ENCODE measurements at regions not wholly inside any gene's neighbourhood (a gene's known extent, or its start where the extent isn't known, plus 50 kb on each side); places are given as distances from the start of the nearest gene placed in this dataset.
"Not testable (repeated sequence)": the region's sequence is repeated elsewhere in the genome, so short reads cannot be mapped to it uniquely, and the experiment has no call there.

DNA sequence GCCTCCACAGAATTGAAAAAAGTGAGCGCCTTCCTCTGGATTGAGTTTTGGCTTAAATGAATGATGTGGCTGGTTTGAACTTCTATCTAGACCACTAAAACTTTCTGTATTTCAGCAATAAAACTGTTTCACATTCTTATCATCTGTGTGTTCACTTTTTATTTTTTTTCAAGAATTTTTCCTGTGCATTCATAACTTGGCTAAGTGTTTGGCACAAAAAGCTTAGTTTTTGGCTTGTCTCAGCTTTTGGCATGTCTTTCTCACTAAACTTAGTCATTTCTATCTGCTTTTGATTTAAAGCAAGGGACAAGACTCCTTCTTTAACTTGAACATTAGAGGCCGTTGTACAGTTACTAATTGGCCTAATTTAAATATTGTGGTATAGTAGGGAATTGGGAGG lies 1015.1 kb downstream of the EPHA7 start:
- no peaks in the 10 kb centered on the region for H3K4me1 Mint-ChIP-seq
- H3K36me3 Mint-ChIP-seq = no peaks in the 10 kb centered on the region
- H3K27ac Mint-ChIP-seq = no peak overlapping the region
- peaks cover 2% of the 10 kb centered on the region for H3K9me3 Mint-ChIP-seq (ENCODE audit: low read depth)
- no peak for ATAC-seq
- no peaks in the 10 kb centered on the region for H3K27me3 Mint-ChIP-seq
- CTCF ChIA-PET = no interaction called here
- H3K4me3 Mint-ChIP-seq = no peak overlapping the region
- DNase-seq = no peak

DNA sequence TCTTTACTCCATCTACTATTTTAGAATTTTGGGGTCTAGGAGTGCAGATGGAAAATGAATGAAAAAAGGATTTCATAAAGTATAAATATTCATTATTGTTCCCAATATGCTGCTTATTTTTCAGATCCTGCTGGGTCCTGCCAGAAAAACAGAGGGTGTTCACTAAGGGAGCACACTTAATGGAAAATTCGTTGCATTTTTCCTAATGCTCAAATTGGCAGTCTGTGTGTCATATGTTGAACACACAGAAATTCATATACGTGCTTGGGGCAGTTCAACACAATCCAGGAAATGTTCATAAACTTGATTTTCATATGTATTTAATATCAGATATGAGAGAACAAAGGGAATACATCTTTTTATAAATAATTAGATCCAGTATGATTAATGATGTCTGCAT lies 1019.4 kb downstream of the EPHA7 start:
- CTCF ChIA-PET = no interaction called here
- ATAC-seq = no peak
- Mint-ChIP-seq H3K4me3 (no peak overlapping the region), H3K4me1 (no peaks in the 10 kb centered on the region), H3K9me3 (ENCODE audit: low read depth) (peaks cover 2% of the 10 kb centered on the region), H3K36me3 (no peaks in the 10 kb centered on the region), H3K27me3 (no peaks in the 10 kb centered on the region), H3K27ac (no peak overlapping the region)
- DNase-seq = no peak

DNA sequence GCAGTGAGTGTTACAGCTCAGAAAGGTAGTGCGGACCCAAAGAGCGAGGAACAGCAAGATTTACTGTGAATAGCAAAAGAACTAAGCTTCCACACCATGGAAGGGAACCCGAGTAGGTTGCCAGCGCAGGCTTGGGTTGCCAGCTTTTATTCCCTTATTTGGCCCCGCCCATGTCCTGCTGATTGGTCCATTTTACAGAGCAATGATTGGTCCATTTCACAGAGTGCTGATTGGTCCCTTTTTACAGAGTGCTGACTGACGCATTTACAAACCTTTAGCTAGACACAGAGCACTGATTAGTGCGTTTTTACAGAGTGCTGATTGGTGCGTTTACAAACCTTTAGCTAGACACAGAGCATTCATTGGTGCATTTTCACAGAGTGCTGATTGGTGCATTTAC lies 1030.7 kb downstream of the EPHA7 start:
- DNase-seq; H3K4me3 Mint-ChIP-seq; H3K9me3 Mint-ChIP-seq (ENCODE audit: low read depth); H3K27ac Mint-ChIP-seq; H3K4me1 Mint-ChIP-seq; ATAC-seq; H3K27me3 Mint-ChIP-seq; CTCF ChIA-PET; H3K36me3 Mint-ChIP-seq: not testable (repeated sequence)

DNA sequence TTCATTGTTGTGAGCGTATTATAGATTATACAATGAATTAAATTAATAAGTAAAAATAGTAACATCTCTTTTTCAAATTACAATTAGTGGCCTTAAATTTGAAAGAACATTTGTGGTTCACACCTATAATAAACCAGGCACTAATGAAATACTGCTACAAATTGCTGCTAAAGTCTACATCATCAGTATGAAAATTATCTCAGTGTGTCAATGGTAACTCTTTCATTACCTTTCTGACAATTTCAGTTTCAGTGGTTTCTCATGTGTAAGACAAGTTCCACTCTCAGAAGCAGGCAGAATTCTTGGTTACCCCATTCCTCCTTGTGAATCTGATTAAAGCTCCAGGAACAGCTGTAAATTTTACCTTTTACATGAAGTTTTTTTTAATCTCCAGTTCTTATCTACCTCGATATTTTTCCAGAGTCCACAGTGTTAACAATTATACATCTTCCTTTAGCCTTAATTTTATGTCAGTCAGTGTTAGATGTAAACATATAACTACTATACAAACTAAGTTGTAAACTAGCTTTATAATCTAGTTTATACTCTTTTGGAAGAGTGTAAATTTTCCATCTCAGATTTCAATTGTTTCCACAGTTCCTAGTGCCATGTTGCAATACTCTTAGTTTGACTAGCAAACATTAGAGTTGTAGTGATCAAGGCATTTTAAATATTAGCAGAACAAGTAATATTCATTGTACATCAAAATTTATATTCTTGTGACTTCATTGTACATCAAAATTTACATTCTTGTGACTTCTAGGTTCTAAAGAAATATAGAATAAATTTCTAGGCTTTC lies 1038.4 kb downstream of the EPHA7 start:
- Mint-ChIP-seq H3K4me3 (no peak overlapping the region), H3K27ac (no peak overlapping the region), H3K27me3 (no peaks in the 10 kb centered on the region), H3K4me1 (no peaks in the 10 kb centered on the region), H3K36me3 (no peaks in the 10 kb centered on the region), H3K9me3 (ENCODE audit: low read depth) (no peaks in the 10 kb centered on the region)
- ATAC-seq (no peak), DNase-seq (no peak)
- CTCF ChIA-PET = no interaction called here

DNA sequence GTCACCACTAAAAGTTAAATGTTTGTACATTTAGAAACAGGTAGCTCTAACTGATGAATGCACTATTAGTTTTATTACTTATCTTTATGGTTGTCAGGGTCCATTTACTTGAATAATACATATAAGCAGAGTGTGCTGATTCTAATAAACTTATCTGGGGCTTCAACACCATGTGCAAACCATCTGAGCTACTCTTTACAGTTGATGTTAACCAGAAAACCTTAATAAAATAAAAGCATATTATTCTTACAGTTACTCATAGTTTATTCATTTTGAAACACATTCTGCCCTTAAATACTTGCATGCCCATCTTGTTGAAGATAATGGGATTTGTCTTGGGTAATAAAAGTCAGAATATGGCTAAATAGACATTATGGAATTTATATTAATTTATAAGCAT lies 1042.2 kb downstream of the EPHA7 start:
- DNase-seq (no peak), ATAC-seq (no peak)
- H3K36me3 Mint-ChIP-seq = no peaks in the 10 kb centered on the region
- peaks cover 3% of the 10 kb centered on the region for H3K9me3 Mint-ChIP-seq (ENCODE audit: low read depth)
- no peak overlapping the region for H3K4me3 Mint-ChIP-seq
- no peaks in the 10 kb centered on the region for H3K27me3 Mint-ChIP-seq
- no peaks in the 10 kb centered on the region for H3K4me1 Mint-ChIP-seq
- no peak overlapping the region for H3K27ac Mint-ChIP-seq
- CTCF ChIA-PET = no interaction called here

DNA sequence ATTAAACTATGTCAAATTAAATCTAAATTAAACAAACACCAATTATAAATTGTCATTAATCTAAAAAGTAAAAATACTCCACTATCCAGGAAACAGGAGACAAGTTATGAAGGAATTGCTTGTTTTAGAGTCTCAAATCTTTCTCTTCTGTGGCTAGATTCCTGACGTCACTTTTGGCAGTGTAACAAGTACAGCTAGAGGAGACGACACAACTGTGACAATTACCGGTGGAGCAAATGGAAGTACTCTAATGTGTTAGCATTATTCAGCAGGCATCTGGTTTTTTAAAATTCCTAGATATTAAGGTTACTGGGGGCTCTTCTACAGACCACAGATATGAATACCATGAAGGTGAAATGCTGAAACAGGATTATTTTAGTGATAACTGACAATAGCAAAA lies 1042.7 kb downstream of the EPHA7 start:
- DNase-seq (no peak), ATAC-seq (no peak)
- H3K36me3 Mint-ChIP-seq = no peaks in the 10 kb centered on the region
- CTCF ChIA-PET = no interaction called here
- H3K9me3 Mint-ChIP-seq (ENCODE audit: low read depth) = peaks cover 3% of the 10 kb centered on the region
- H3K27me3 Mint-ChIP-seq = no peaks in the 10 kb centered on the region
- no peak overlapping the region for H3K27ac Mint-ChIP-seq
- H3K4me3 Mint-ChIP-seq = no peak overlapping the region
- H3K4me1 Mint-ChIP-seq = no peaks in the 10 kb centered on the region

DNA sequence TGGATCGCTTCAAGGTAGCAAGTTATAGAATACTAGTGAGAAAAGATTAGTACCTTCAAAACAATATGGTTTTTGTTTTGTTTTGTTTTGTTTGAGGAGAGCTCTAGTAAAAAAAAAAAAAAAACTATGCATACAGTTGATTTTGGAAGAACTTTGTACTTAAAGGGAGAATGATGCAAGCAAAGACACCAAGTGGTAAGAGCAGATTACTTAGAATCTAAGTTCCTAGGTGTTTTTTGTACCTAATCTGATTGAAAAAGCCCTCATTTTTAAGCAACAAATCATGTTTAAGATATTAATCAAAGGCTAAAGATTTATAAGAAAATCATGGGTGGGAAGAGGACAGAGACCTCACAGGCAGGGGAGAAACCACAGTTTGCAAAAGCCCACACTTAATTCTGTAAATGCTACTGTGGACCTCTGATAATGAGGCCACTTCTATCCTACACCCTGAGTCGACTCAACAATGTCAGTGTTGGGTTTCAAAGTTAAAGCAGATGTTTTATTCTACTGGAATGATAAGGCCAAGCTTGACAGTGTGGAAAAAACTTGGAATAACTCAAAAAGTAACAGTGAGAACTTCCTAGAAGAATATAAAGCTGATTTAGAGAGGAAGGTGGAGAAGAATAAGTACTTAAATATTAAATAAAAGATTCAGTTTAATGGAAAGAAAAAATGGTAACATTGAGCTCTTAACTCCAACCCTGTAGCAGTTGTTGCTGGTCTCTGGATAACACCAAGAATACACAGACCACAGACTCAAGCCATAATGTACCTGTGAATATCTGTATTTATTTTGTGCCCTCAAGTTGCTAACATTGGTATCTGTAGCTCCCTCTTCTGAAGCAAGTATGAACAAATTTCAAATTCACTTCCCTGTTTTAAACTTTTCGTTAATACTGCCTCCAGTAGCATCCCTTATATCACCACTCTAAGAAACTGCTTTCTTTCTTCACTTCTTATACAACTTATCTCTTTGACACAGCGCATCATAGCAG lies 1047.8 kb downstream of the EPHA7 start:
- DNase-seq = no peak
- Mint-ChIP-seq H3K9me3 (ENCODE audit: low read depth) (peaks cover 7% of the 10 kb centered on the region), H3K27ac (no peak overlapping the region), H3K27me3 (no peaks in the 10 kb centered on the region), H3K36me3 (no peaks in the 10 kb centered on the region), H3K4me1 (no peaks in the 10 kb centered on the region), H3K4me3 (no peak overlapping the region)
- no peak for ATAC-seq
- CTCF ChIA-PET = interaction anchor here (1.5 kb wide), 1 partner anchor 13 kb away, joined by 3 read pairs; no protein-coding TSS in a partner anchor

DNA sequence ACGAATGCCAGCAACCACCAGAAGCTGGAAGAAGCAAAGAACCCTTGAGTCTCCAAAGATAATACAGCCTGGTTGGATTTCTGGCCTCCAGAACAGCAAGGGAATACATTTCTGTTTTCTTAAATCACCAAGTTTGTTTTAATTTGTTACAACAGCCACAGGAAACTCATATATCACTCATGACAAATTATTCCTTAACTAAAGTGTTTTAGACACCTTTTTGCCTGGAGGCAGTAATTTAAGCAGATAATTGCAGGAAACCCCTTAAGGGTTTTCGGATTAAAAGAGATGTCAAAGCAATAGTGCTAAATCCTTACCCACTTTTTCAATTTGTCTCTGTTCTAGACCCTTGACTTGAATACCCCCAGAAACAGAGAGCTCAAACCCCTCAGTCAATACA lies 1050.0 kb downstream of the EPHA7 start:
- H3K36me3 Mint-ChIP-seq = no peaks in the 10 kb centered on the region
- no peak for DNase-seq
- no peak overlapping the region for H3K4me3 Mint-ChIP-seq
- CTCF ChIA-PET = no interaction called here
- H3K4me1 Mint-ChIP-seq = no peaks in the 10 kb centered on the region
- peaks cover 6% of the 10 kb centered on the region for H3K9me3 Mint-ChIP-seq (ENCODE audit: low read depth)
- H3K27me3 Mint-ChIP-seq = no peaks in the 10 kb centered on the region
- ATAC-seq = no peak
- H3K27ac Mint-ChIP-seq = no peak overlapping the region

DNA sequence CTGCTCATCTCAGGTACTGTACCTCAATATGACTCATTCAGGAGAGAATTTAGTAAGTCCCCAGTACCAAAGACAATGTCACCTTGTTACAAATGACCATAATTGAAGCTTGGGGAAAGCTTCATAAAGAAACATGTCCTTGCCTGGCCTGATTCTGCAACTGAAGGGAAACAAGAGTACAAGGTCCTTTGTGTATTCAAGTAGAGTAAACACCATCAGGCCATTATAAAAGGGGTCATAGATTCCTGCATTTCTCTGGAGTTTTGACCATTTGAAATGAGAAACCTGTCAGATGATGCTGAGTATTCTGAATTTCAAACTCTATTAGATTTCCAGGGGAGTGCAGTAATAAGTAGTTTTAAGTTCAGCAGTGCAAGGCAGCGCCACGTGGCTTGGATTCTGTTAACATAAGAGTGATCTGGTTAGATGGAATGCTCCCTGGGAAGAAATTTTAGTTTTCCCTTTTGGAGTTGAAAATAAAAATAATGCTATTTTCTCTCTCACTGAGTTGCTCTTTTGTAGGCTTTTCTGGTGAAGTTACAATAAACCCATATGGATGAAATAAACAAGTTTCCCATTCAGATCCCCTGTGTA lies 1054.3 kb downstream of the EPHA7 start:
- no peak overlapping the region for H3K27ac Mint-ChIP-seq
- no peaks in the 10 kb centered on the region for H3K27me3 Mint-ChIP-seq
- ATAC-seq (no peak), DNase-seq (no peak)
- H3K36me3 Mint-ChIP-seq = no peaks in the 10 kb centered on the region
- peaks cover 6% of the 10 kb centered on the region for H3K9me3 Mint-ChIP-seq (ENCODE audit: low read depth)
- H3K4me1 Mint-ChIP-seq = no peaks in the 10 kb centered on the region
- CTCF ChIA-PET = no interaction called here
- H3K4me3 Mint-ChIP-seq = no peak overlapping the region

DNA sequence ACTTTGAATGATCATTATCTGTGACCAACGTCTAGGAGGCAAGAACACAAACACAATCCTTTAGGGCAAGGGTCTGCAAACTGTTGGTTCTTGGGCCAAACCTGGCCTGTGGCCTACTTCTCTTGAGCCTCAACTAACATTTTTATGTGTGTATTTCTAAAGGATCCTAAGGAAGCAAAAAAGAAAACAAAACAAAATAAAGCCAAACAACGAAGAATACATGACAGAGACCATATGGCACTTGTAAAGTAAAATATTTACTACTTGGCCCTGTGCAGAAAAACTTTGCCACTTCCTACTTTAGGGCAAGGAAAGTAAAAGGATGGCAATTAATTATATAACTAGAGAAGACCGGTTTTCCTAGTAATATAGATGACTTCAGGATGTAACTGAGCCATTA lies 1056.2 kb downstream of the EPHA7 start:
- ATAC-seq (no peak), DNase-seq (no peak)
- CTCF ChIA-PET = no interaction called here

DNA sequence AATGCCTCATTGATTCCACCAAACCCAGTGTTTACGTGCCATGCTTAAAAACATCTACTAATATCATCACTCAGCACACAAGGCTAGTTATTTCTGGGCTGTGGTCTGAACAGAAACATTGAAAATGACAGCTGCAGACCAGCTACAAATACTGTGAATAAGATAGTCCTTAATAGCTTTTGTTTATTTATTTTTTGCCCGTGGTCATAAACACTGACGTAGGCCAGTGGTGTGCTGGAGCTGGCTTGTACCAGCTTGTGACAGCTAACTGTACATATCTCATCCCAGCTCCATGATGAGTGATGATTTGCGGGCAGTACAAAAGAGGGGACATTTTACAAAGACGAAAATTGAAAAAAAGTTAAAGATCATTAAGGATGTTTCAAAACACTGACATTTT lies 1057.0 kb downstream of the EPHA7 start:
- Mint-ChIP-seq H3K27me3 (no peaks in the 10 kb centered on the region), H3K36me3 (no peaks in the 10 kb centered on the region), H3K27ac (no peak overlapping the region), H3K4me1 (no peaks in the 10 kb centered on the region), H3K4me3 (no peak overlapping the region), H3K9me3 (ENCODE audit: low read depth) (peaks cover 2% of the 10 kb centered on the region)
- CTCF ChIA-PET = no interaction called here
- ATAC-seq = no peak
- no peak for DNase-seq

More for the DNA sequence above, 1056.2 kb downstream of the EPHA7 start:
- peaks cover 2% of the 10 kb centered on the region for H3K9me3 Mint-ChIP-seq (ENCODE audit: low read depth)
- no peak overlapping the region for H3K4me3 Mint-ChIP-seq
- no peaks in the 10 kb centered on the region for H3K36me3 Mint-ChIP-seq
- H3K4me1 Mint-ChIP-seq = no peaks in the 10 kb centered on the region
- no peaks in the 10 kb centered on the region for H3K27me3 Mint-ChIP-seq
- no peak overlapping the region for H3K27ac Mint-ChIP-seq

DNA sequence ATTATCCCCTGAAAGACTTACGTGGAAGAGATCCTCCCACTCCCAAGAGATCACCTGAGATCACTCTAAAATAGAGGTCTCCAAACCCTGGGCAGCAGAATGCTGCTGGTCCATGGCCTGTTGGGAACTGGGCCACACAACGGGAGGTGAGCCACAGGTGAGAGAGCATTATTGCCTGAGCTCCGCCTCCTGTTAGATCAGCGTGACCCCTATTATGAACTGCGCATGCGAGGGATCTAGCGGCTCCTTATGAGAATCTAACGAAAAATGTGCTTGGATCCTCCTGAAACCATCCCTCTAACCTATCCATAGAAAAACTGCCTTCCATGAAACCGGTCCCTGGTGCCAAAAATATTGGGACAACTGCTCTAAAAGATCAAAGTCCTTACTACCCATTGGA lies 1057.4 kb downstream of the EPHA7 start:
- Mint-ChIP-seq H3K27ac (no peak overlapping the region), H3K27me3 (no peaks in the 10 kb centered on the region), H3K9me3 (ENCODE audit: low read depth) (peaks cover 2% of the 10 kb centered on the region), H3K36me3 (no peaks in the 10 kb centered on the region), H3K4me3 (no peak overlapping the region), H3K4me1 (no peaks in the 10 kb centered on the region)
- CTCF ChIA-PET = no interaction called here
- ATAC-seq (no peak), DNase-seq (no peak)

DNA sequence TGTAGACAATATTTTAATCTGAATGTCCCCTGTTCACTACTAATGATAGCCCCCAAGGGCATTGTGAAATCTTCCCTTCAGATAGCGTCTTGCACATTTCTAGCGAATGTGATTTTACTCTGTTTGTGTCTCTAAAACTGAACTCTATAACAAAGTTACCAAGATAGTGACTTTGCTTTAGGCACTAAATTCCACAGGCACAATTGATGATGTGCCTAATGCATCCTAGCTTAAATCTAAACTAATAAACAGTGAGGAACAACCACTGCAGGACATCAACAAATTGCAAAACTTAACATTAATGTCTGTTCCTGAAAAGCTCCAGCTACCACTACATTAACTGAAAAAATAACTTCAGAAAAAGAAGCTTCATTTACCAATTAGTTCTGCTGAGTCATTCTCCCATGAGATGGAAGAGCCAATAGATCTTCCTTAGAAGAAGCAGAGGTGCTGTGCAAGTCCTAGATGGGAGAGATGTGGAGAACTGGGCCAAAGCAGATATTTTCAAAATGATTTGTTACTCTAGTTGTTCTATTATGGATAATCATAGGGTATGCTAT lies 1065.0 kb downstream of the EPHA7 start:
- Mint-ChIP-seq H3K9me3 (ENCODE audit: low read depth) (peaks cover 8% of the 10 kb centered on the region), H3K4me3 (no peak overlapping the region), H3K4me1 (no peaks in the 10 kb centered on the region), H3K36me3 (no peaks in the 10 kb centered on the region), H3K27ac (no peak overlapping the region), H3K27me3 (no peaks in the 10 kb centered on the region)
- ATAC-seq (no peak), DNase-seq (no peak)
- CTCF ChIA-PET = no interaction called here
